ENCODE measurements at regions not wholly inside any gene's neighbourhood (a gene's known extent, or its start where the extent isn't known, plus 50 kb on each side); places are given as distances from the start of the nearest gene placed in this dataset.

DNA sequence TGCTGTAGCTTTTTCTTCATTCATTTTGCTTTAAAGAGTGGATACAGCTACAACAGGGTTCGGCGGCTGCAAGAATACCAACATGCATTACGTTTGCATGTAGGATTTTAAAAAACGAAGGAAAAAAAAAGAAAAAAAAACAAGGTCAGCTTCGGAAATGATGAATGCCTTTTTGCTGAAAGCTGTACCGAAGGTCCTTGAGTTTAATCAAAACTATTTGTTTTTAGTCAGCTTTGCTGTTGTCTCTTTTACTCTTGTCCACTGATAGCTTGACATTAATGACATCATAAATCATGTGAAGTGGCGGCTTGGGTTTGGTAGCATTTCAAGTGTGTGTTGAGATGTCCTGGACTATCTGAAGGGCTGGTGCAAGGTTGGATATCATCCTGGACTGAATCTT lies 779.1 kb downstream of the NR2F1-AS1 start:
- CTCF ChIA-PET = no interaction called here
- Mint-ChIP-seq H3K4me1 (ENCODE audit: low read depth) (no peaks in the 10 kb centered on the region), H3K27me3 (no peaks in the 10 kb centered on the region), H3K36me3 (ENCODE audit: low read depth) (no peaks in the 10 kb centered on the region), H3K4me3 (no peak overlapping the region), H3K27ac (no peak overlapping the region), H3K9me3 (peaks cover 2% of the 10 kb centered on the region)
- POLR2A ChIA-PET = no interaction called here
- ATAC-seq = no peak
- TF ChIP-seq, protein P1, sequence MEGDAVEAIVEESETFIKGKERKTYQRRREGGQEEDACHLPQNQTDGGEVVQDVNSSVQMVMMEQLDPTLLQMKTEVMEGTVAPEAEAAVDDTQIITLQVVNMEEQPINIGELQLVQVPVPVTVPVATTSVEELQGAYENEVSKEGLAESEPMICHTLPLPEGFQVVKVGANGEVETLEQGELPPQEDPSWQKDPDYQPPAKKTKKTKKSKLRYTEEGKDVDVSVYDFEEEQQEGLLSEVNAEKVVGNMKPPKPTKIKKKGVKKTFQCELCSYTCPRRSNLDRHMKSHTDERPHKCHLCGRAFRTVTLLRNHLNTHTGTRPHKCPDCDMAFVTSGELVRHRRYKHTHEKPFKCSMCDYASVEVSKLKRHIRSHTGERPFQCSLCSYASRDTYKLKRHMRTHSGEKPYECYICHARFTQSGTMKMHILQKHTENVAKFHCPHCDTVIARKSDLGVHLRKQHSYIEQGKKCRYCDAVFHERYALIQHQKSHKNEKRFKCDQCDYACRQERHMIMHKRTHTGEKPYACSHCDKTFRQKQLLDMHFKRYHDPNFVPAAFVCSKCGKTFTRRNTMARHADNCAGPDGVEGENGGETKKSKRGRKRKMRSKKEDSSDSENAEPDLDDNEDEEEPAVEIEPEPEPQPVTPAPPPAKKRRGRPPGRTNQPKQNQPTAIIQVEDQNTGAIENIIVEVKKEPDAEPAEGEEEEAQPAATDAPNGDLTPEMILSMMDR (IDR thresholded peaks at IDR 0.05) = no peak
- intact Hi-C loops (cut with micrococcal nuclease) = no loop called here
- no peak for DNase-seq

DNA sequence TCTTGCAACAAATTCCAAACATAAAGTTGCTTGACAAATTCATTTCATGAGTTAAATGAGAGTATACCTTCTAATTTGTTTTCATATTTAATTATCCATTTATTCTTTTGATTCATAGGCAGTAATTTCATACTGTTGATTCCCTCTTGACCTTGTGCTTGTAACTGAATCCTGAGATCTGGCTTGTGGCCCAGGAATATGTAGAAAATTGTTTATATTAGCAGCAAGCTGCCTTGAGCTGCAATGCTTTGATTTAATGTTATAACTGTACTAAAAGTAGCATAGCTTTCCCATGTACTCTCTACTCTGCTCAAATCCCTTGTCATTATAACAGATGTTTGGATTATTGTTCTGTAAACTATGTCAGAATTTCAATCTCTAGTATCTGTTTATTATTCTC lies 780.7 kb downstream of the NR2F1-AS1 start:
- no peak overlapping the region for H3K4me3 Mint-ChIP-seq
- no peak for DNase-seq
- H3K27ac Mint-ChIP-seq = no peak overlapping the region
- H3K36me3 Mint-ChIP-seq (ENCODE audit: low read depth) = no peaks in the 10 kb centered on the region
- TF ChIP-seq, protein P1 (IDR thresholded peaks at IDR 0.05) = no peak
- ChIA-PET CTCF (no interaction called here), POLR2A (no interaction called here)
- intact Hi-C loops (cut with micrococcal nuclease) = no loop called here
- H3K4me1 Mint-ChIP-seq (ENCODE audit: low read depth) = no peaks in the 10 kb centered on the region
- no peaks in the 10 kb centered on the region for H3K27me3 Mint-ChIP-seq
- ATAC-seq = no peak
- H3K9me3 Mint-ChIP-seq = peaks cover 6% of the 10 kb centered on the region

DNA sequence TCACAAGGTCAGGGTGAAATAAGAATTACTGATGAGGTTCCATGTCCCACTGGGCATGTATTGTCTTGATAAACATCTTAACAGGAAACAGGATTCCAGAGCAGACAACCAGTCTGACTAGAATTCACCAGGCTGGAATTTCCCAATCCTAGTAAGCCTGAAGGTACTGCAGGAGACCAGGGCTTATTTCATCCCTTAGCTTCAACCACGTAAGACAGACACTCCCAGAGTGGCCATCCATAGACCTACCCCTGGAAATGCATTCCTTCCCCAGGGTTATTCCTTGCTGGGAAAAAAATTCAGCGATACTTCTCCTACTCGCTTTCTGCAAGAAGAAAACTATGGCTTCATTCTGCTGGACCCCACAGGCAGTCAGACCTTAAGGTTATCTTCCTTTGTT lies 785.4 kb downstream of the NR2F1-AS1 start:
- Mint-ChIP-seq H3K36me3 (ENCODE audit: low read depth) (no peaks in the 10 kb centered on the region), H3K4me1 (ENCODE audit: low read depth) (no peaks in the 10 kb centered on the region), H3K27me3 (no peaks in the 10 kb centered on the region), H3K27ac (no peak overlapping the region), H3K4me3 (no peak overlapping the region), H3K9me3 (peaks cover 10% of the 10 kb centered on the region)
- POLR2A ChIA-PET = no interaction called here
- intact Hi-C loops (cut with micrococcal nuclease) = no loop called here
- ATAC-seq (no peak), DNase-seq (no peak)
- TF ChIP-seq, protein P1 (IDR thresholded peaks at IDR 0.05) = no peak
- CTCF ChIA-PET = no interaction called here

DNA sequence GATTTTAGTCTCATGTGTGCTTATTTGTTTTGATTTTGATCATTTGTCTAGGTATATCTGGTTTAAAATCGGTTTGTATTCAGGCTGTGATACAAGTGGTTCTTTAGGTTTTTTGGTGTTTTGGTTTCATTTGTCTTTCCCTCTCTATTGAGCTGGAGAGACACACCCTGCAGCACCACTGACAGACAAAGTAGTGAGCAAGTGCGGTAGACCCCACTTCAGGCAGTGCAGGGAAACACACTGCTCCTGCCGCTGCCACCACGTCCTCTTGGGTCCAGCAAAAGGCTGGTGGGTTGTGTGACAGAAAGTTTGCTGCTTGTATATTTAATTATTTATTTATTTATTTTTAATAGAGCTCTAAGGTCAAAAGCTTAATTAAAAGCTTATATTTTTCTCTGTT lies 801.0 kb downstream of the NR2F1-AS1 start:
- no peaks in the 10 kb centered on the region for H3K36me3 Mint-ChIP-seq (ENCODE audit: low read depth)
- H3K4me3 Mint-ChIP-seq = no peak overlapping the region
- H3K27me3 Mint-ChIP-seq = no peaks in the 10 kb centered on the region
- no peak overlapping the region for H3K27ac Mint-ChIP-seq
- ChIA-PET CTCF (no interaction called here), POLR2A (no interaction called here)
- DNase-seq = no peak
- intact Hi-C loops (cut with micrococcal nuclease) = no loop called here
- ATAC-seq = no peak
- H3K4me1 Mint-ChIP-seq (ENCODE audit: low read depth) = no peaks in the 10 kb centered on the region
- TF ChIP-seq, protein P1 (IDR thresholded peaks at IDR 0.05) = no peak
- no peaks in the 10 kb centered on the region for H3K9me3 Mint-ChIP-seq

DNA sequence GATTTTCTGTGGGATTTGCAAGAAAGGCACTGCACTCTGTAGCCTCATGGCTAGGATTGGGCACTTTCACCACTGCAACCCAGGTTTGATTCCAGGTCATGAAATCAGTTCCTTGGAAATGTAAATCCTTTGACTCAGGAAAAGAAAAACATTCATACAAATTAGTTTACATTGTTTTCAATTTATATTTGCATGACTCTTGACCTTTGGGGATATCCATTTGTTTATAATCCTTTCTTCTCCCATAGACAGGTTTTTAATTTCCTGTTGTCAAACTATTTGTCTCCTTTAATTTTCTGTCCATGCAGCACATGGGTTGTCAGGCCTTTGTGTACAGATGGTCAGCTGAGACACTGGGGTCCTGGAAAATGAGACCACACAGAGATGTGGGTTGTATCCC lies 801.5 kb downstream of the NR2F1-AS1 start:
- no peak overlapping the region for H3K27ac Mint-ChIP-seq
- CTCF ChIA-PET = no interaction called here

More for the DNA sequence above, 801.5 kb downstream of the NR2F1-AS1 start:
- Mint-ChIP-seq H3K36me3 (ENCODE audit: low read depth) (no peaks in the 10 kb centered on the region), H3K4me1 (ENCODE audit: low read depth) (no peaks in the 10 kb centered on the region), H3K4me3 (no peak overlapping the region), H3K27me3 (no peaks in the 10 kb centered on the region), H3K9me3 (no peaks in the 10 kb centered on the region)
- POLR2A ChIA-PET = no interaction called here
- intact Hi-C loops (cut with micrococcal nuclease) = no loop called here
- no peak for ATAC-seq
- no peak for DNase-seq
- TF ChIP-seq, protein P1 (IDR thresholded peaks at IDR 0.05) = no peak

Measured in activated CD8-positive, alpha-beta T cell treated with anti-CD3 and anti-CD28 coated beads for 36 hours (primary cell).